Transverse colon (tissue), 4 donors: ENCODE measurements at regions not wholly inside any gene's neighbourhood (a gene's known extent, or its start where the extent isn't known, plus 50 kb on each side); places are given as distances from the start of the nearest gene placed in this dataset.

Source experiments
- EP300 ChIP-seq: sonication (generic); formaldehyde crosslinking; IDR thresholded peaks from one replicate; pipeline ENCODE4 v1.6.1; 2017; ENCODE audit warnings: antibody characterized with exemption, low read depth
- POLR2A ChIP-seq: fragments of 450-650 bp; IDR thresholded peaks from one replicate; pipeline ENCODE4 v1.6.1; 2016; ENCODE audit warnings: antibody characterized with exemption, mild to moderate bottlenecking, moderate library complexity
- POLR2AphosphoS5 ChIP-seq, 3 donors: sonication (generic); formaldehyde crosslinking; IDR thresholded peaks; one replicate each; pipeline ENCODE4 v1.6.1; 2016; ENCODE audit warnings: antibody characterized with exemption in 3 of 3
- TF ChIP-seq, protein P1 (sequence below), 5 experiments: fragments of 200-600 bp in 3 of 5; fragments of 450-650 bp in 2 of 5; sonication (generic) in 3 of 5; IDR thresholded peaks; 1 replicate in 2 of 5; 2 replicates in 3 of 5; pipeline ENCODE4 v1.5.1; 2016 to 2017; ENCODE audit warnings: antibody characterized with exemption in 5 of 5, inconsistent platforms in 3 of 5, mild to moderate bottlenecking in 2 of 5, moderate library complexity in 1 of 5

DNA sequence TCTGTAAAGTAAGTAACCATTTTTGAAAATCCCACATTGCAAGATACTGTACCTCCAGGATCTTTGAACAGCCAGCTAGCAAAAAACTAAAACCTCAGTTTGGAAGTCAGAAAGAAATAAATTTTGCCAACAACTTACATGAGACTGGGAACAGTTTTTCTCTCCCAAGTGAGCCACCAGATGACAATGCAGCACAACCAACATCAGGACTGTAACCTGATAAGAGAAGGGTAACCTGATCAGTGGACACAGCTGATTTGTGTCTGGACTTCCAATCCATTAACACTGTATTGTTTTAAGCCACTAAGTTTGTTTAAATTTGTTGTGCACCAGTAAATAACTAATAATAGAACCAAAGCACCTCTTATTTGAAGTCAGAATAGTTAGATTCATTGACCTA lies 923.3 kb downstream of the FAT4 start:
- TF ChIP-seq, protein P1, sequence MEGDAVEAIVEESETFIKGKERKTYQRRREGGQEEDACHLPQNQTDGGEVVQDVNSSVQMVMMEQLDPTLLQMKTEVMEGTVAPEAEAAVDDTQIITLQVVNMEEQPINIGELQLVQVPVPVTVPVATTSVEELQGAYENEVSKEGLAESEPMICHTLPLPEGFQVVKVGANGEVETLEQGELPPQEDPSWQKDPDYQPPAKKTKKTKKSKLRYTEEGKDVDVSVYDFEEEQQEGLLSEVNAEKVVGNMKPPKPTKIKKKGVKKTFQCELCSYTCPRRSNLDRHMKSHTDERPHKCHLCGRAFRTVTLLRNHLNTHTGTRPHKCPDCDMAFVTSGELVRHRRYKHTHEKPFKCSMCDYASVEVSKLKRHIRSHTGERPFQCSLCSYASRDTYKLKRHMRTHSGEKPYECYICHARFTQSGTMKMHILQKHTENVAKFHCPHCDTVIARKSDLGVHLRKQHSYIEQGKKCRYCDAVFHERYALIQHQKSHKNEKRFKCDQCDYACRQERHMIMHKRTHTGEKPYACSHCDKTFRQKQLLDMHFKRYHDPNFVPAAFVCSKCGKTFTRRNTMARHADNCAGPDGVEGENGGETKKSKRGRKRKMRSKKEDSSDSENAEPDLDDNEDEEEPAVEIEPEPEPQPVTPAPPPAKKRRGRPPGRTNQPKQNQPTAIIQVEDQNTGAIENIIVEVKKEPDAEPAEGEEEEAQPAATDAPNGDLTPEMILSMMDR (IDR thresholded peaks at IDR 0.05) = no peak
- TF ChIP-seq POLR2A = no peak
- no peak for TF ChIP-seq POLR2AphosphoS5 (IDR thresholded peaks at IDR 0.05)
- no peak for TF ChIP-seq EP300
